ENCODE measurements at regions not wholly inside any gene's neighbourhood (a gene's known extent, or its start where the extent isn't known, plus 50 kb on each side); places are given as distances from the start of the nearest gene placed in this dataset.

DNA sequence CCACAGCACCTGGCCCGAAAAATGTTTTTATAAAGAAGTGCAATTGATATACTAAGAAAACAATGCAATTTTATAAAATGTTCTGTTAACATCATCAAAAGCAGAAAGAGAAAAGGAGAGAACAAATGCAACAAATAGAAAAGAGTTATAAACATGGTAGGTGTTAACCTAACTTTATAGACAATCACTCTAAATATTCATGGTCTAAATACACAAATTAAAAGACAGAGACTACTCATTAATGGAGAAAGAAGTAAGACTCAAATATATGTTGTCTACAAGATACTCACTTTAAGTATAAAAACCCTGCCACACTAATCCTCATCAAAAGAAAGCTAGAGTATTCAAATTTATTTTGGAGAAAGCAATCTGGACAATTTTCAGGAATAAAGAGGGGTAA, 425.3 kb upstream of the ANKRD30A start:
- DNase-seq (ENCODE audit: low read depth in 3 of 3): no peak

DNA sequence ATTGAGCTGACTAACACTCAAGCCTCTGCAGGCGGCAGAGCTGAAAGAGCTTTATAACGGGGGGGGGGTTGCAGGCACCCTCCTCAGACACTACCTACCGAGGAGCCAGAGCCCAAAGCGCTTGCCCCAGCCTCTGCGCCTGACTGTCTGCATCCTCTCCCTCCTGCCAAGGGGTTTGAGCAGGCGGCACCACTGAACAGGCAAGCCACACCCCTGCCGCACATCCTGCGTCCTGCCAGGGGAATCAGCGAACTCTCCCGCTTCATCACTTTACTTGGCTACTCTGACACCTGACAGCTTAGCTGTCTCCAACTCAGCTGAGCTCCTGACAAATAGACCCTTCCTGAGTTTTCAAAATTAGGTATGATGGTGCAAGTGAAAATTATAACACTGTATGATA, 432.6 kb upstream of the ANKRD30A start:
- DNase-seq (ENCODE audit: low read depth in 3 of 3): no peak

DNA sequence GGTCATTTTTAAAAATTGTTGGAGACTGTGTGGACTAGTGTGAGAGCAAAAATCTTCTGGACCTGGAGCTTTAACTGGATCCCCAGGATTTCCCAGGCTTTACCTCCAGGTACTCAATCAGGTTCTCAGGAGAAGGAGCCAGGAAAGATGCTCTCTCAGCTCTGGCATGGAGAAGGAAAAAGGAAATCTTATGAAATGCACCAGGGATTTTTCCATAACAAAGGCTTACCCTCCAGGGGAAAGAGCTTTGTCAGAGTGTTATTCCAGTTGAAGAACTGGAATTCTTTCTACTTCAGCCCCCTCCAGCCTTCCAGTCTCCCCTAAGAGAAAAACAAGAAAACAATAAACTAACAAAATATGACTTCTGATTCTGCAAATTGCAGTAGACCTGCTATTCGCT, 436.7 kb upstream of the ANKRD30A start:
- DNase-seq (ENCODE audit: low read depth in 3 of 3): no peak

DNA sequence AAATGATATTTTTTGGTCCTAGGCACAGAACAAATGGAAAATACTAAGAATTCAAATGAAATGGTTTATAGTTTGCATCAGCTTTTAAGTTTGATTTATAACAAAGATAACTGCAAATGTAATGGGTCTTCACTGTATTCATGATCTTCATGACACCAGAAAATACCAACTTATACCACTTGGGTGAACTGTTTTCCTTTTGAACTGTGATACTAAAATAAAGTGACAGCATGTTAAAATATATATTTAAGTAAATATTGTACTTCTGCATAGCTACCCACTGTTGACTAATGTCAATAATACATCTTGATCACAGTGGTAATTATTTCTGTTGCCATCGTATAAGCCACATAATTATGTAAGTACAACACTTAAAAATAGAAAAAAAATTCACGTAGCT, 442.0 kb upstream of the ANKRD30A start:
- DNase-seq (ENCODE audit: low read depth in 3 of 3): no peak

DNA sequence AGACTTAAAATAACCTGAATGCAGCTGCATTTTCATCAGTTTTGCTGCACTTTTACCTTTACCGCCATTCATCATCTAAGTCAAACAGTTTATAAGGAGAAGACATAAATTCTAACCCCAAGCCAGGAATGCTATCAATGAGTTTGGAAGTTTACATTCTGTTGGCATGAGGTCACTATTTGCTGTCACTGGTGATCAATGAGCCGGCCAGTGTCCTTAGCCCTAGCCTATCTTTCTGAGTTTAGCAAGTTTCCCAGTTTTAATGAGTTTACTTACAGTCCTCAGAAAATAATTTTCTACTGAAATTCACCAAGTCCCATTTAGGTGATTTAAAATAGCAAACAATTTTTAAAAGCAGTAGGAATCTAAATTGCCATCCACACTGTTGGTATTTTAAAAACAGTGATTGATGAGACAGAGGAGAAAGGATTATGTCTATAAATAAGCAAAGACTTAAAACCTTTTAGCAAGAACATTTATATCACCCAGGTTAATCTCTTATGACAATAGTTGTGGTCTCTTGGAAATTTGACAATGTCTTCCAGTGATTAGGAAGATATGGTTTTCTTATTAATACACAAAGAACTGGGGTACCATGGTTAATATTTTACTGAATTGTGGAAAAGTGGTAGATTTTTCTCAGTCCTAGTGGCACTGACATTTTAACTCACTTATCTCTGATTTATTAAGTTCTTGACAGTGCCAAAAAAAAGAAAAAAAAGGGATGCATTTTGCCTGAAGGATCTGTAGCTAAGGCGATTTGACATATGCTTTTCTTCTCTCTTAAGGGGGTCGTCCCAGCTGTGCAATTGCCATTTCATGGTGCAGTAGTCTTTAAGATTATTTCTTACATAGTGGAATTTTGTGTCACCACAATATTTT, 443.4 kb upstream of the ANKRD30A start:
- DNase-seq (ENCODE audit: low read depth in 3 of 3): no peak

DNA sequence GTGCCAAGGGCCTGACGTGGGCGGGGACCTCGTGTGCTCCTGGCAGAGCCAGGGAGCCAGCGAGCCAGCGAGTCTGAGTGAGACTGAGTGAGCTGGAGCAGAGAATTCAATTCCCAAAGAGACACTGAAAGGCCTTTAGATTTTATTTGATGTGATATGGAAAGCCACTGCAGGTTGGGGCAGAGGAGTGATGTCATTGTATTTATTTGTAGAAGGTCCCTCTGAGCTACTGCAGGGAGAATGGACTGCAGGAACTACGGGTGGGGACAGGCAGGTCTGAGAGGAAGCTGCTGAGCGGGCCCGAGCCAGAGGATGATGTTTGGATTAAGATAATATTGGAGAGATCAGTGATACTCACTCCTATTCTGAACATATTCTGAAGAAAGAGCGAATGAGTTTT, 445.8 kb upstream of the ANKRD30A start:
- no peak for DNase-seq (ENCODE audit: low read depth in 3 of 3)

DNA sequence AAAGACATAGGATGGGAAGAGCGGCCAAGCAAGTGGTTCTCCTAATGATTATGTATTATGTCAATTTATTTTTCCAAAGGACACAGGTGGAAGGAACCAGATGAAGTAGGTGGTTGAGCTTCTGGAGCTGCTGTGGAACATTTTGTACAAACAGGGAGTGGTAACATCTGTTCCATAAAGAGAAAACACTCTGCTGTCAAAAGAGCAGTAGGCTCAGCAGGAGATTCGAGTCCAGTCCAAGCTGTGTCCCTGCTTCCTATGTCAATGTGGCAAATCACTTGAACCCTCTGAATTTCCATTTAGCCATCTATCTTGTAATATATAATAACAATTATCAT, 448.0 kb upstream of the ANKRD30A start:
- DNase-seq (ENCODE audit: low read depth in 3 of 3): no peak

DNA sequence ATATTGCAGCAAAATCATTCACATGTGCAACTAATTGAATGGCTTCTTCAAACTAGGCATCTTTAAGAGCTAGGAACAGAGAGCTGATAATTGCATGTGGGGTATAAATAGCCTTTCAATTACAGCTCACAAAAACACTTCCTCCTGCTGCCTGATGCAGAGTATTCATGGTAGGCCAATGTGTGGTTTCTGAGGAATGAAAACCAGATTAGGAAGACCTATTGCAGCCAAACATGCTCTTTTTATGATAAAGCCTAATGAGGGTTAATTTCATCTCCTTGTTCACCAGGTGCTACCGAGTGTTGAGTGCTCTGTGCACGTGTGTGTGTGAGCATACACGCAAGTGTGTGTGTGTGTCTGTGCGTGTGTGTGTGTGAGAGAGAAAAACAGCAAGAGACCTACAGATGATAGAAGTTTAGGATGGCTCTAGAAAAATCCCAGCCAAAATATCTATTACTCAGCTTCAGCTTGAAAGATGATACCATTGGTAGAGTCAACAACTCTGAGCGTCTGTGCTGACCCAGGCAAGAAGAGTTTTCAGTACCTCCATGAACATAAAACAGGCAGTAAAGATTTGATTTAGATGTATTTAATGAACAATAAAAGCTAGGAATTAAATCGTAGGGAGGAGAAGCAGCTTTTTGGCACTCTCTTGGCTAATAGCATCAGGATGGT, 448.5 kb upstream of the ANKRD30A start:
- no peak for DNase-seq (ENCODE audit: low read depth in 3 of 3)

DNA sequence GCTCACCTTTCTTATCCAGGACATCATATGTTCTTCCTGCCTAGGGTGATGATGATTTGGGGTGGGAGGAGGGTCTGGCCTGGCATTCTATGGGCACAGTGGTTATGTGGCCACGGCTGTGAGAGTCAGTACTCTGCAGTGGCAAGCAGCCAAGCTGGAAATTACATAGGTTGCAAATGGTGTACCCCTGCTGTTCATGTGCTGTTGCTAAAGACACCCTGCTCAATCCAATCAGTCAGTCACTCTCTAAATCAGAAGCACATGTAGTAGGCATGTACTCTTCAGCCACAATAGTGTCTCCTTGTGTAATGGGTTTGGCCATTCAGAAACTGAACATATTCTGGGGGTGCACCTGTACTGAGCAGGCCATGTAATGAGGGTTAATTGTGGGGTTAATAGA, 449.1 kb upstream of the ANKRD30A start:
- no peak for DNase-seq (ENCODE audit: low read depth in 3 of 3)

DNA sequence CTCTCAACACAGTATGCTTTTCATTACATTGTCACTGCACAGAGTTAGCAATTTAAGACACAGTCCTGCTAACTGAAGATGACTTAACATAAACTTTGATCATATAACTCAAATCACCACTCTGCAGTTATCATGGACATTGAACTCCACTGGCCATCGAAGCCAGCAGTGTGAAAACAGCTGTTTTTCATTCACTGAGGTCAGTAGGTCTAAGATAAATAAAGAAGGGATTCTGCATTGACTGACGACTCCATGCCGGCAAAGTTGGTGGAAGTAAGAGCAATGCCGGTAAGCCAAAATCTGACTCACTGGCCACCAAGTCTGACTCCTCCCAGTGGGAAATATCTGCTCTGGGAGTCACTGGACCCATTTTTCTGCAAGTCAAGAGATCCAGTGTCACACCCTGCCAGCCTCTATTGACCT, 449.9 kb upstream of the ANKRD30A start:
- DNase-seq (ENCODE audit: low read depth in 3 of 3): no peak

DNA sequence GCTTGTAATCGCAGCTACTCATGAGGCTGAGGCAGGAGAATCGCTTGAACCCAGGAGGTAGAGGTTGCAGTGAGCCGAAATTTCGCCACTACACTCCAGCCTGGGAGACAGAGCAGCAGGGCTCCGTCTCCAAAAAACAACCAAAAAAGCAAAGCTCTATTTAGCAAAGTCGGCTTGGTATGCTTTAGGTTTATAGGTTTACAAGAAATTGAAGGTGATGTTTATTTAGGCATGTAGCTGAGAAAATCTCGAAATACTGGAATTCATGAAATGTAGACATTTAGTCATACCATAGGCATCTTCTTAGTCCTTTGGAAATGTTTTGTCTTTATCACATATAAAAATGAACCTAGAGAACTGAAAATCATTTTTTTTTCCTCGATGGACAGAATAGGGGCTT, 453.8 kb upstream of the ANKRD30A start:
- DNase-seq (ENCODE audit: low read depth in 3 of 3): no peak

DNA sequence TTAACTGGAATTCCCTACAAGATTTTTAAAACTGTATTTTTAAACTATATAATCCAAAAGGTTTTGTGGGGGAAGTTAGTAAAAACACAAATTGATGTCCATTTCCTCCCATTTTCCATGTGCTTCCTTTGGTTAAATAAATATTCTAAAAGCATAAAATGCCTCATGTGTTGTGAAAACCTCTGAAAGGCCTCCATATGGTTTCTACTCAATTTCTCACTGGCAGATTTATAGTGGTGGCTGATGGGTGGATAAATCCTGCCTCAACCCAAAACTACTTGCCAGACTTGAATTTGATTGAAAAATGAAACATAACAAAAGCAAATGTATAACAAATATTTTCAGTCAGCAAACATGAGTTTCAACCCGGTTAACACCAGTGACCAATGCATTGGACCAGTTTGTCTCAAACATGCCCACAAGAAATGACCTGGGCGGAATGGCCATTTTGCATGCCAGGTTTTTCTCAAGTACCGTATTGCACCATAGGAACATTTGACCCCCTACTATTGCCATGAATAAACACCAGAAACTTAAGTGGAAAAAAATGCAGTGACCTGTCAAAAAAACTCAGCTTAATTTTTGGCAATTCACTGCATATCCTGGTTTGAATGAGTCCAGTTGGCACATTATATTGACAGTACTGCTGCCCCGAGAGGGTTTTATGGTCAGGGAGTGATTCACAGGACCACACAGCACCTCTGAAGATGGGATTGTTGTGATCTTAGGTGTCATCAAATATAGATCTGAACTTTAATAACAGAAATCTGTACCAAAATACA, 454.6 kb upstream of the ANKRD30A start:
- DNase-seq (ENCODE audit: low read depth in 3 of 3): no peak

DNA sequence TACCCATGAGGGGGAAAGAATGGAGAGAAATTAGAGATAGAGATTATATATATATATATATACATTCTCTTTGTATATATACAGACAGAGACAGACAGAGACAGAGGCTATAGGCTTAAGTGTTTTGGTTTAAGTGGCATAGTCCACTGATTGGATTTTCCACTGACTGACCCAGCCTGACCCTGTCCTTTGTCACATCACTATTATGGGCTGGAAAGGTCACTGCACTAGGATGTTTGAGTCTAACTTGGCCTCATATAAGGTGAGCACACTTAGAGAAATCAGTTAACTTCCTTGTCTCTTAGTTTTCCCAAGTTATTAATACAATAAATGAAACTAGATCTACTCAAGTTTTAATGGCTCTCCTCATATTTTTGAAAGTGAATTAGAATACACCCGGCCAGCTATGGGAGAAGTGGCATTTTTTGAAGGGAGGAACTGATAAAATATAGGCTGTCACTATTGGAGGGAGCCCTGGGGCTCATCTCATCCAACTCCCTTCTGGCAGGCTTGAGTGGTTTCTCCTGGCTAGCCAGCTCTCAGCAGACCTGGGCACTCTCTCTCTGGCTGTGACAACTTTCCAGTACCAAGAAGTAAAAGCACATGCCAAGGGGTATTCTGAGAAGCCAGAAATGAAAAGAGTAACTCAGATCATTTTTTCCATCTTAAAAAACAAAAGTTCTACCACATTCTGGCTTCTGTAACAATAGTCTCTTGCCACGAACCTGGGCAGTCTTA, 455.6 kb upstream of the ANKRD30A start:
- no peak for DNase-seq (ENCODE audit: low read depth in 3 of 3)

DNA sequence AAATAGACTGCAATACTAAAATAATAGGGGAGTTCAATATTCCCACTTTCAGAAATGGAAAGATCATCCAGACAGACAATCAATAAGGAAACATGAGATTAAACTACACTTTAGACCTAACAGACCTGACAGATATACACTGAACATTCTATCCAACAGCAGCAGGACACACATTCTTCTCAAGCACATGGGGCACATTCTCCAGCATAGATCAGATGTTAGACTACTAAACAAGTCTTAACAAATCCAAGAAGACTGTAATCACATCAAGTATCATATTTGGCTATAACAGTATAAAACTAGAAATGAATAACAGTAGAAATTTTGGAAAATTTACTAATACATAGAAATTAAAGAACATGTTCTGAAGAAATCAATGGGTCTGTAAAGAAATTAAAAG, 458.9 kb upstream of the ANKRD30A start:
- no peak for DNase-seq (ENCODE audit: low read depth in 3 of 3)

DNA sequence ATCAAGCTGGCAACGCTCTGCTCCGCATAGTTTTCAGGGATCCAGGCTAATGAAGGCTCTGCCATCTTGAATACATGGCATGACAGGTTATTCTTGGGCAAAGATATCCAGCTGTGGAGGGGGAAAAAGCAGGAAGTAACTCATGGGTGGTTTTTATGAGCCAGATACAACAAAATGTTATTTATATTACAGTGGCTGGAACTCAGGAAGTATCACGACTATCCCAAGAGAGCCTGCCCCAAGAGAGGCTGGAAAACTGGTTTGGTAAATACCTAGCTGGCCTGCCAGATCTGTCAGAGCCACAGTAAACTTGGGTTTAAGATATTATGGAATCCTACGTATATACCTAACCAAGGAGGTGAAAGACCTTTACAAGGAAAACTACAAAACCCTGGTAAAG, 462.8 kb upstream of the ANKRD30A start:
- DNase-seq (ENCODE audit: low read depth in 3 of 3): no peak

DNA sequence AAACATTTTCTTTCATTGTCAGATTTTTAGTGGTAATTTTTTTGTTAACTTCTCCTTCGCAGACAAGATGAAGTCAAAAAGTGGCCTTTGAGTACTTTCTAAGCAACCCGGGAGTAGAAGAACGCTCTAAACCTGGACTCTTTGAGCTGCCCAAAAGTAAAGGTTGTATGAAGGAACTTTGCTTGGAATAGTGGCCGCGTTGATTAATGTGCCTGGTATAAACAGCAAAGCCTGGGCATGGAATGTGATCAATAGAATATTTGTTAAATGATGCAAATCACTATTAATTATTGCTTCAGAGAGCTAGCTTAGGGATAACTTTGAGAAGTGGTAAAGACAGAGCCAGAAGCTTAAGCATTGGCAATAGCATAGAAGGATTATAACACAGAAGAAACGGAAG, 475.1 kb upstream of the ANKRD30A start:
- DNase-seq (ENCODE audit: low read depth in 3 of 3): no peak

DNA sequence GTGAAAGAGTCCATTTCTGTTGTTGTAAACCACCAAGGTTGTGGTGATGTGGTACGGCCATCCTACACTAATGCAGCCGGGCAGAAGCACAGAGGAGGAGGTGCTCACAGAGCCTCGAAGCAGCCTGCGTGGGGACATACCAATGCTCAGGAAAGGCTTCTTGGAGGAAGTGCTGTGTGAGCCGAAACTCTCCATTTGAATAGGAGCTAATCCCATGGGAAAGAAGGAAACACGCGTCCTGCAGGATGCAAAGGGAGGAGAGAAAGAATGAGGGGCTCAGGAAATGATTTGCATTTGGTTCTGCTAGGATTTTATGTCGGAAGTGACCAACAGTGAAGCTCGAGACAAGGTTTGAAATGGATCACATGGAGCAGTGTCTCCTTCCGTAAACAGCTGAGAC, 477.9 kb upstream of the ANKRD30A start:
- no peak for DNase-seq (ENCODE audit: low read depth in 3 of 3)

DNA sequence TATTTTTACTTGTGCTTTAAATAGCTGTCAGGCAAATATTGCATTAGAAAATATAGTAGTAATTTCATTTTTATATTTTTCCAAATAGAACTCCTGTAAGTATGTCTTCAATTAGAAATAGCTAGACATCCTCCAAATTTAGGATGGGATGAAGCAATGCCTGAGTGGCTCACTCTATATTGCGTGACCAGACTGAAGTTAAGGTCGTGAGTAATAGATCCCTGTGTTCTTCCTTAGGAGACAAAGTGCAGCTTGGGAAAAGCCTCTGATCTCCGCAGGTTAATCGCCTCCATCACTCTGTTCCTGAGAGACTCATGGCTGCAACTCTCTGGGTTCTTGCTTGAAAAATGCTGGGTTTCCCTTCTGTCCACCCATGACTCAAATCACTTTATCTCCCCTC, 484.8 kb upstream of the ANKRD30A start:
- DNase-seq (ENCODE audit: low read depth in 3 of 3): no peak

DNA sequence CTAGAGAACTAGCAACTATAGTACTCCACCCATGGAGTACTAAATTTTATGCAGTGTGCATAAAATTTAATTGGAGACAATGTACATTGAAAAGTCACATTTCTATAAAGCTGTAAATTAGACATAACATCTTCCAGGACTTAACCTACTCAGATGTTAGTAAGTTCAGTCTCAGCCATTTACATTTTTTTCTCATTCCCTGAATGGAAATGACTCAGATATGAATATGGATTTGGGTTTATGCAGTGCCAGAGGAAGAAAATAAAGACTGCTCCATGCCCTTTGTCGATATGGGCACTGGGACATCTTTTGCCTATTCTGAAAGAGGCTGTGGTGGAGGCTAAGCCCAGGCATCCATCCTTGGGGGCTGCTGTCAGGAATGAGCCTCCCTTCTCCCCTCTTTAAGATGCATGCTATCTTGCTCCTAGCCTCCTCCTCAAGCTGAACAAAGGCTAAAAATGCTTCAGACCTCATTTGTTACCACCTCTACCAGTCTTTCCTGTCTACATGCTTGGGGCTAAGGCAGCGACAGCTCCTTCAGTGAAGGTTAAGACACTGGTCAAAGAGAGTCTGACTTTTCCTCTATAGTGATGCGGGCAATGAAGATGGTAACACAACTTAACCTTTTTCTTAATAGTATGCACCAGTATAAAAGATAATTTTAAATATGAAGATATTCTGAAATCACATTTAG, 486.8 kb upstream of the ANKRD30A start:
- no peak for DNase-seq (ENCODE audit: low read depth in 3 of 3)

DNA sequence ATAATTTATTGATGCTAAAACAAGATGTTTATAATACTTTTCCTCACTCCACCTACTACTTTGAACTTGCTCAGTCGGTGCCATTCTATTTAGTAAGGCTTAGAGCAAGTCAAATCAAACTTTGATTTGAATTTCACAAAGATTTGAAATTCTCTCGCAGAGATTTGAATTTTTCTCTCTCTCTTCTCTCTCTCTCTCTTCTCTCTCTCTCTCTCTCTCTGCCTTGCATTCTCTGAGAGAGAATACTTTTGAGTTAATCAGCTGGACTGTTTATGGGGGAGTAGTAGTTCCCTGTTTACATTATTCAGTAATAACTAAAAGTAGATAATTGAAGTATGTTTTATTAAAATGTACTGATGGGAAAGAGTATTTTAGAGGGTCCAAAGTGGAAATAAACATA, 488.5 kb upstream of the ANKRD30A start:
- DNase-seq (ENCODE audit: low read depth in 3 of 3): no peak

DNA sequence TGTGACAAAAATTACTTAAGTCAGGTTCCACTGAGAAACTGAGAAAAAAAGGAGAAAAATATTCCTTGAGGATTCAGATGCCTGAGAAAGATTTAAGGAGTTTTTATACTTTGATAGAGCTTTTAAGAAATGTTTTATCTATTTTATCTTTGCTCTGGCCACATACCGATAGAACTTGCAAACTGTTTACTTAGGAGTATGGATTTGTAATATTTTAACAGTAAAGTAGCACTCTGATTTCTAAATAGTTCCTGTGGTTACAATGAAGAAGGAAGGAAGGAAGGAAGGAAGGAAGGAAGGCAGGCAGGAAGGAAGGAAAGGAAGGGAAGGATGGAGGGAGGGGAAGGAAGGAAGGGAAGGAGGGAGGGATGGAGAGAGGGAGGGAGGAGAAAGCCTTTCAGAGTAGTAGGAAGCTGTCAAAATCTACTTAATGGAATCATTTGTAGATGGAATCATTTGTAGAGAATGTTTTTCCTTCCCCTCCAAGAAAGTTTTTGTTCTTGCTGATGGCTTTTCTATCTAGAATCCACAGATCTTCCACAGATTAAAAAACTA, 489.0 kb upstream of the ANKRD30A start:
- no peak for DNase-seq (ENCODE audit: low read depth in 3 of 3)

Data from stimulated activated CD4-positive, alpha-beta T cell treated with anti-CD3 and anti-CD28 coated beads, TNF-alpha, amount 100 ng/mL, for 4 hours (primary cell).